Ovary (tissue), 3 donors: ENCODE measurements at regions not wholly inside any gene's neighbourhood (a gene's known extent, or its start where the extent isn't known, plus 50 kb on each side); places are given as distances from the start of the nearest gene placed in this dataset.

Source experiments
- EP300 ChIP-seq: sonication (generic); formaldehyde crosslinking; IDR thresholded peaks from one replicate; pipeline ENCODE4 v1.6.1; 2017; ENCODE audit warnings: antibody characterized with exemption
- POLR2A ChIP-seq: fragments of 450-650 bp; IDR thresholded peaks from one replicate; pipeline ENCODE4 v1.6.1; 2017; ENCODE audit warnings: antibody characterized with exemption, mild to moderate bottlenecking, moderate library complexity
- TF ChIP-seq, protein P1 (sequence below), 3 donors: fragments of 450-650 bp in 2 of 3; fragments of 200-600 bp in 1 of 3; IDR thresholded peaks; one replicate each; pipeline versions ENCODE4 v1.5.1 to v1.8.0; 2016 to 2022; ENCODE audit warnings: antibody characterized with exemption in 3 of 3, mild to moderate bottlenecking in 1 of 3
- donor health status: DM: no; HTN: no; CAD: no.

DNA sequence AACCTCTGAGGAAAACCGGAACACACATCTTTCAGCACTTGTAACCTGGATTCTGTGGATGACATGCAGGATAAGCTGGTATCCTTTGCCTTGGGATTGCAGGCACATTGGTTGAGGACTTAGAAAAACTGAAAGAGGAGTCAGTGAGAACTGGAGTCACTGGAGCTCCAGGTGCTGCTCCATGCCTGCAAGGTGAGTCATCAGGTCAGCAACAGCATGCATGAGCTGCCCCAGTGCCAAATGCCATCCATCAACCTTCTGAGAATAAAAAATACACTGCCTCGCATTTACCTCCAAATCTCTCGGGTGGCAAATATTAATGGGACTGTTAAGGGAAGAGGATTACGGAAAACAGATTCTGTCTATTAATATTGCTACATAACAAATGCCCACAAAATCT is 729.1 kb downstream of the NTRK3 start:
- TF ChIP-seq, protein P1, sequence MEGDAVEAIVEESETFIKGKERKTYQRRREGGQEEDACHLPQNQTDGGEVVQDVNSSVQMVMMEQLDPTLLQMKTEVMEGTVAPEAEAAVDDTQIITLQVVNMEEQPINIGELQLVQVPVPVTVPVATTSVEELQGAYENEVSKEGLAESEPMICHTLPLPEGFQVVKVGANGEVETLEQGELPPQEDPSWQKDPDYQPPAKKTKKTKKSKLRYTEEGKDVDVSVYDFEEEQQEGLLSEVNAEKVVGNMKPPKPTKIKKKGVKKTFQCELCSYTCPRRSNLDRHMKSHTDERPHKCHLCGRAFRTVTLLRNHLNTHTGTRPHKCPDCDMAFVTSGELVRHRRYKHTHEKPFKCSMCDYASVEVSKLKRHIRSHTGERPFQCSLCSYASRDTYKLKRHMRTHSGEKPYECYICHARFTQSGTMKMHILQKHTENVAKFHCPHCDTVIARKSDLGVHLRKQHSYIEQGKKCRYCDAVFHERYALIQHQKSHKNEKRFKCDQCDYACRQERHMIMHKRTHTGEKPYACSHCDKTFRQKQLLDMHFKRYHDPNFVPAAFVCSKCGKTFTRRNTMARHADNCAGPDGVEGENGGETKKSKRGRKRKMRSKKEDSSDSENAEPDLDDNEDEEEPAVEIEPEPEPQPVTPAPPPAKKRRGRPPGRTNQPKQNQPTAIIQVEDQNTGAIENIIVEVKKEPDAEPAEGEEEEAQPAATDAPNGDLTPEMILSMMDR (IDR thresholded peaks at IDR 0.05): no peak
- TF ChIP-seq EP300: no peak
- no peak for TF ChIP-seq POLR2A
